GM12878 (cell line): ENCODE measurements at regions not wholly inside any gene's neighbourhood (a gene's known extent, or its start where the extent isn't known, plus 50 kb on each side); places are given as distances from the start of the nearest gene placed in this dataset.

Source experiments
- BACH1 ChIP-seq: fragments of 450-650 bp; IDR thresholded peaks from 2 replicates; pipeline ENCODE4 v1.6.1; 2017; ENCODE audit warnings: mild to moderate bottlenecking, borderline replicate concordance
- BCL3 ChIP-seq: IDR thresholded peaks from 2 replicates; pipeline ENCODE4 v1.6.1; 2011; ENCODE audit warnings: borderline replicate concordance, low read depth, mild to moderate bottlenecking, moderate library complexity, low read length; ENCODE audit not compliant: insufficient read depth, poor library complexity, severe bottlenecking
- CBX3 ChIP-seq: fragments of 200-600 bp; sonication (generic); IDR thresholded peaks from 2 replicates; pipeline ENCODE4 v1.6.1; 2016; ENCODE audit warnings: low read depth, borderline replicate concordance
- CBX5 ChIP-seq: sonication (generic); IDR thresholded peaks from 2 replicates; pipeline ENCODE4 v1.6.1; 2016; ENCODE audit warnings: low read depth, moderate library complexity, mild to moderate bottlenecking, inconsistent platforms
- CHD1 ChIP-seq: IDR thresholded peaks from 2 replicates; pipeline ENCODE4 v1.6.1; 2012; ENCODE audit warnings: low read depth, low read length, improper control_type of control experiment
- CUX1 ChIP-seq: IDR thresholded peaks from 2 replicates; pipeline ENCODE4 v1.6.1; 2012; ENCODE audit warnings: improper control_type of control experiment, low read depth, low read length; ENCODE audit not compliant: insufficient replicate concordance
- DPF2 ChIP-seq: fragments of 450-650 bp; IDR thresholded peaks from 2 replicates; pipeline ENCODE4 v1.6.1; 2017; ENCODE audit warnings: mild to moderate bottlenecking
- EED ChIP-seq: sonication (generic); IDR thresholded peaks from 2 replicates; pipeline ENCODE4 v1.6.1; 2016; ENCODE audit warnings: antibody characterized with exemption, low read depth
- FOS ChIP-seq: IDR thresholded peaks from 3 replicates; pipeline ENCODE4 v1.6.1; 2011; ENCODE audit warnings: borderline replicate concordance; ENCODE audit not compliant: insufficient read length; ENCODE audit errors: extremely low read depth
- FOXM1 ChIP-seq: IDR thresholded peaks from 2 replicates; pipeline ENCODE4 v1.6.1; 2012; ENCODE audit warnings: low read depth, mild to moderate bottlenecking, inconsistent platforms, low read length, moderate library complexity
- JUNB ChIP-seq: IDR thresholded peaks from 2 replicates; pipeline ENCODE4 v1.6.1; 2016; ENCODE audit warnings: antibody characterized with exemption, mild to moderate bottlenecking
- MTA2 ChIP-seq: fragments of 450-650 bp; IDR thresholded peaks from 2 replicates; pipeline ENCODE4 v1.6.1; 2016; ENCODE audit warnings: low read depth, mild to moderate bottlenecking, moderate library complexity
- MTA3 ChIP-seq: IDR thresholded peaks from 2 replicates; pipeline ENCODE4 v1.6.1; 2012; ENCODE audit warnings: low read length, inconsistent platforms, borderline replicate concordance
- MYC ChIP-seq: IDR thresholded peaks from 2 replicates; pipeline ENCODE4 v1.6.1; 2011; ENCODE audit warnings: mild to moderate bottlenecking, low read length, moderate library complexity, inconsistent platforms; ENCODE audit not compliant: insufficient read depth, insufficient replicate concordance, insufficient read length, severe bottlenecking
- NR2F1 ChIP-seq: fragments of 450-650 bp; conservative IDR thresholded peaks from 2 replicates; pipeline ENCODE4 v1.6.1; 2017; ENCODE audit warnings: mild to moderate bottlenecking
- PAX8 ChIP-seq: fragments of 450-650 bp; IDR thresholded peaks from 2 replicates; pipeline ENCODE4 v1.6.1; 2017; ENCODE audit warnings: mild to moderate bottlenecking, moderate library complexity
- RUNX3 ChIP-seq: IDR thresholded peaks from 2 replicates; pipeline ENCODE4 v1.6.1; 2012; ENCODE audit warnings: low read length, inconsistent platforms
- SMC3 ChIP-seq: IDR thresholded peaks from 2 replicates; pipeline ENCODE4 v1.6.1; 2011; ENCODE audit warnings: low read length, improper control_type of control experiment, borderline replicate concordance
- SPI1 ChIP-seq: IDR thresholded peaks from 2 replicates; pipeline ENCODE4 v1.6.1; 2011; ENCODE audit warnings: low read depth, mild to moderate bottlenecking, low read length, moderate library complexity, borderline replicate concordance; ENCODE audit not compliant: insufficient read depth
- TCF12 ChIP-seq: IDR thresholded peaks from 2 replicates; pipeline ENCODE4 v1.6.1; 2011; ENCODE audit warnings: low read depth, mild to moderate bottlenecking, low read length
- ZNF384 ChIP-seq: IDR thresholded peaks from 2 replicates; pipeline ENCODE4 v1.6.1; 2012; ENCODE audit warnings: low read depth, mild to moderate bottlenecking, low read length, improper control_type of control experiment, borderline replicate concordance
- TF ChIP-seq, protein P1 (sequence below): fragments of 450-650 bp; IDR thresholded peaks from 2 replicates; pipeline ENCODE4 v1.6.1; 2017; ENCODE audit warnings: mild to moderate bottlenecking, moderate library complexity

DNA sequence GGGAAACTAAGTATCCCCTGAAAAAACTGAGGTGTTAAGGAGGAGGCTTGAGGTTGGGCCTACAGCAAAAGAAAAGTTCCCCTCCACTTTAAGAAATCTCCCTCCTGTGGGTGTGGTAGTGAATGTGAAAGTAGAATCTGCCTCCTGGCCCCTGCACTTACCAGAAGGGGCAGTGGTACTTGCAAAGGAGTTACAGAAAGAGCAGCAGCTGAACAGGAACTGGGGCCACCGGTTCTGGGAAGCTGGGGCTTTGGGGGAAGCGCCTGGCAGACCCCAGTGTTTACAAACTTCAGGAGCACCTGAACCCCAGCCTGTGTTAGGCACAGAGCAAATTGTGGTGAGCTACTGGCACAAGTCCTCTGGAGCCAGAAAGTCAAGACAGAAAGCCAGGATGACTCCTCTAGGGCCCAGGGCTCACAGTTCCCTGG is 250.2 kb upstream of the FGGY start (continued):
- TF ChIP-seq, protein P1, sequence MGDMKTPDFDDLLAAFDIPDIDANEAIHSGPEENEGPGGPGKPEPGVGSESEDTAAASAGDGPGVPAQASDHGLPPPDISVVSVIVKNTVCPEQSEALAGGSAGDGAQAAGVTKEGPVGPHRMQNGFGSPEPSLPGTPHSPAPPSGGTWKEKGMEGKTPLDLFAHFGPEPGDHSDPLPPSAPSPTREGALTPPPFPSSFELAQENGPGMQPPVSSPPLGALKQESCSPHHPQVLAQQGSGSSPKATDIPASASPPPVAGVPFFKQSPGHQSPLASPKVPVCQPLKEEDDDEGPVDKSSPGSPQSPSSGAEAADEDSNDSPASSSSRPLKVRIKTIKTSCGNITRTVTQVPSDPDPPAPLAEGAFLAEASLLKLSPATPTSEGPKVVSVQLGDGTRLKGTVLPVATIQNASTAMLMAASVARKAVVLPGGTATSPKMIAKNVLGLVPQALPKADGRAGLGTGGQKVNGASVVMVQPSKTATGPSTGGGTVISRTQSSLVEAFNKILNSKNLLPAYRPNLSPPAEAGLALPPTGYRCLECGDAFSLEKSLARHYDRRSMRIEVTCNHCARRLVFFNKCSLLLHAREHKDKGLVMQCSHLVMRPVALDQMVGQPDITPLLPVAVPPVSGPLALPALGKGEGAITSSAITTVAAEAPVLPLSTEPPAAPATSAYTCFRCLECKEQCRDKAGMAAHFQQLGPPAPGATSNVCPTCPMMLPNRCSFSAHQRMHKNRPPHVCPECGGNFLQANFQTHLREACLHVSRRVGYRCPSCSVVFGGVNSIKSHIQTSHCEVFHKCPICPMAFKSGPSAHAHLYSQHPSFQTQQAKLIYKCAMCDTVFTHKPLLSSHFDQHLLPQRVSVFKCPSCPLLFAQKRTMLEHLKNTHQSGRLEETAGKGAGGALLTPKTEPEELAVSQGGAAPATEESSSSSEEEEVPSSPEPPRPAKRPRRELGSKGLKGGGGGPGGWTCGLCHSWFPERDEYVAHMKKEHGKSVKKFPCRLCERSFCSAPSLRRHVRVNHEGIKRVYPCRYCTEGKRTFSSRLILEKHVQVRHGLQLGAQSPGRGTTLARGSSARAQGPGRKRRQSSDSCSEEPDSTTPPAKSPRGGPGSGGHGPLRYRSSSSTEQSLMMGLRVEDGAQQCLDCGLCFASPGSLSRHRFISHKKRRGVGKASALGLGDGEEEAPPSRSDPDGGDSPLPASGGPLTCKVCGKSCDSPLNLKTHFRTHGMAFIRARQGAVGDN = peak; percentile 76
- TF ChIP-seq TCF12 (0 out of 2 replicates have a peak, but pooled peaks have one; percentile 9), FOS (no peak), JUNB (peak; percentile 17; the same call in 1 of the 2 replicates), EED (peak; percentile 69; the same call in 1 of the 2 replicates), NR2F1 (no peak), SMC3 (peak; percentile 56; the same call in 1 of the 2 replicates), CBX3 (no peak), ZNF384 (peak; percentile 58), PAX8 (no peak), MYC (no peak), CHD1 (no peak), BACH1 (0 out of 2 replicates have a peak, but pooled peaks have one; percentile 16), RUNX3 (peak; percentile 65), MTA2 (peak; percentile 40), MTA3 (no peak), BCL3 (no peak), CUX1 (no peak), SPI1 (peak; percentile 56; the same call in 1 of the 2 replicates), CBX5 (peak; percentile 68; the same call in 1 of the 2 replicates), DPF2 (peak; percentile 18; the same call in 1 of the 2 replicates), FOXM1 (no peak)
